ENCODE measurements at regions not wholly inside any gene's neighbourhood (a gene's known extent, or its start where the extent isn't known, plus 50 kb on each side); places are given as distances from the start of the nearest gene placed in this dataset.

- no peaks in the 10 kb centered on the region for H4K20me1 ChIP-seq (ENCODE audit: insufficient read depth, low read length)
- no peaks in the 10 kb centered on the region for H3K27me3 ChIP-seq (ENCODE audit: insufficient read depth, low read length, poor library complexity)
- ATAC-seq (ENCODE audit: insufficient read depth, low read depth) (no peak), DNase-seq (no peak)
- H3K9ac ChIP-seq (ENCODE audit: low read depth, low read length), result no peak overlapping the region
- H3K4me1 ChIP-seq (ENCODE audit: insufficient read depth, low read length), result peaks cover 7% of the 10 kb centered on the region; the same call in 1 of the 2 replicates
- no peak overlapping the region for H3K4me2 ChIP-seq (ENCODE audit: insufficient read depth, low read length)
- TF ChIP-seq EZH2 (IDR thresholded peaks at IDR 0.05; ENCODE audit: borderline replicate concordance, low read depth, low read length, severe bottlenecking) (no peak), CTCF (IDR thresholded peaks at IDR 0.05; ENCODE audit: borderline replicate concordance, extremely low read depth, low read length, poor library complexity, severe bottlenecking) (no peak)
- no peak overlapping the region for H2AFZ ChIP-seq (ENCODE audit: low read depth, low read length)
- H3K9me3 ChIP-seq (ENCODE audit: insufficient read depth, low read length, severe bottlenecking), result no peaks in the 10 kb centered on the region
- H3K36me3 ChIP-seq (ENCODE audit: insufficient read depth, low read length), result no peaks in the 10 kb centered on the region
- no peak overlapping the region for H3K4me3 ChIP-seq (ENCODE audit: low read depth in 1 of 2, low read length in 2 of 2)
- no peak overlapping the region for H3K27ac ChIP-seq (ENCODE audit: low read length)
- no peaks in the 10 kb centered on the region for H3K79me2 ChIP-seq (ENCODE audit: insufficient read depth, low read length)
Observed at GRCh38 chr6:25179051-25179778, 100.0 kb upstream of the CARMIL1 start.

- no peak for ATAC-seq (ENCODE audit: insufficient read depth, low read depth)
- Histone ChIP-seq H3K27me3 (ENCODE audit: insufficient read depth, low read length, poor library complexity) (no peaks in the 10 kb centered on the region), H3K4me2 (ENCODE audit: insufficient read depth, low read length) (no peak overlapping the region), H2AFZ (ENCODE audit: low read depth, low read length) (no peak overlapping the region), H3K4me3 (ENCODE audit: low read depth in 1 of 2, low read length in 2 of 2) (no peak overlapping the region), H3K9me3 (ENCODE audit: insufficient read depth, low read length, severe bottlenecking) (no peaks in the 10 kb centered on the region), H3K4me1 (ENCODE audit: insufficient read depth, low read length) (peaks cover 7% of the 10 kb centered on the region; the same call in 1 of the 2 replicates), H3K27ac (ENCODE audit: low read length) (no peak overlapping the region), H4K20me1 (ENCODE audit: insufficient read depth, low read length) (no peaks in the 10 kb centered on the region), H3K36me3 (ENCODE audit: insufficient read depth, low read length) (no peaks in the 10 kb centered on the region), H3K79me2 (ENCODE audit: insufficient read depth, low read length) (no peaks in the 10 kb centered on the region), H3K9ac (ENCODE audit: low read depth, low read length) (no peak overlapping the region)
- DNase-seq, result no peak
- TF ChIP-seq EZH2 (IDR thresholded peaks at IDR 0.05; ENCODE audit: borderline replicate concordance, low read depth, low read length, severe bottlenecking) (no peak), CTCF (IDR thresholded peaks at IDR 0.05; ENCODE audit: borderline replicate concordance, extremely low read depth, low read length, poor library complexity, severe bottlenecking) (no peak)
Observed at GRCh38 chr6:25180630-25181349, 98.4 kb upstream of the CARMIL1 start.

- H2AFZ ChIP-seq (ENCODE audit: low read depth, low read length), result no peak overlapping the region
- H3K9ac ChIP-seq (ENCODE audit: low read depth, low read length), result no peak overlapping the region
- no peak overlapping the region for H3K4me3 ChIP-seq (ENCODE audit: low read depth in 1 of 2, low read length in 2 of 2)
- H3K4me1 ChIP-seq (ENCODE audit: insufficient read depth, low read length), result peaks cover 3% of the 10 kb centered on the region; the same call in 1 of the 2 replicates
- no peak for ATAC-seq (ENCODE audit: insufficient read depth, low read depth)
- H3K4me2 ChIP-seq (ENCODE audit: insufficient read depth, low read length), result no peak overlapping the region
- no peaks in the 10 kb centered on the region for H3K27me3 ChIP-seq (ENCODE audit: insufficient read depth, low read length, poor library complexity)
- no peaks in the 10 kb centered on the region for H3K79me2 ChIP-seq (ENCODE audit: insufficient read depth, low read length)
- no peaks in the 10 kb centered on the region for H3K9me3 ChIP-seq (ENCODE audit: insufficient read depth, low read length, severe bottlenecking)
- H3K27ac ChIP-seq (ENCODE audit: low read length), result no peak overlapping the region
- no peaks in the 10 kb centered on the region for H3K36me3 ChIP-seq (ENCODE audit: insufficient read depth, low read length)
- TF ChIP-seq CTCF (IDR thresholded peaks at IDR 0.05; ENCODE audit: borderline replicate concordance, extremely low read depth, low read length, poor library complexity, severe bottlenecking), result no peak
- no peaks in the 10 kb centered on the region for H4K20me1 ChIP-seq (ENCODE audit: insufficient read depth, low read length)
- DNase-seq, result no peak
Observed at GRCh38 chr6:25181350-25181724, 97.8 kb upstream of the CARMIL1 start.

All from DND-41 (cell line).